ENCODE measurements at regions not wholly inside any gene's neighbourhood (a gene's known extent, or its start where the extent isn't known, plus 50 kb on each side); places are given as distances from the start of the nearest gene placed in this dataset.
"Not testable (repeated sequence)": the region's sequence is repeated elsewhere in the genome, so short reads cannot be mapped to it uniquely, and the experiment has no call there.

DNA sequence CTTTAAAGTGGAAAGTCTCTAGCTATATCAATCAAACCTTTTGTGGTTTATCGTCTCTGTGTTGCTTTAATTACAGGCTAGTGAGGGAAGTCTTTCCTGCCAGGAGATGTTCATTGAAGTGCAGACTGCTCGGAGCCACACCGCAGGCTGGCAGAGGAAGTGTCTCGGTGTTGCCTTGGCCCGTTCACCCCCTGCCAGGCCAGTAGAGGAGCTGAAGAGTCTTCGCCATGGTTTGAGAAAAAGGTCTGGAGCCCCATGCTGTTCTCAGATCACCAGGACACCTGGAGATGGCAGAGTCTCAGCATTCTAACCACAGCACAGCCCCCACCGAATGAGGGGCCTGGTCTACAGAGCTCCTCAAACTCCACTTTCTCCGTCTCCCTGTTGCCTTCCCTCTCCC, 275.9 kb upstream of the PLPP4 start:
- Histone ChIP-seq H3K4me1 (ENCODE audit: control insufficient read depth, insufficient read depth, low read length) (no peaks in the 10 kb centered on the region), H3K27me3 (ENCODE audit: control insufficient read depth, insufficient read depth, low read length) (no peaks in the 10 kb centered on the region), H3K4me3 (ENCODE audit: low read length) (no peak overlapping the region), H3K36me3 (ENCODE audit: insufficient read depth, low read length) (no peaks in the 10 kb centered on the region), H3K9me3 (replicated peaks; ENCODE audit: low read length) (no peaks in the 10 kb centered on the region), H3K4me2 (ENCODE audit: low read length) (no peak overlapping the region), H3K9ac (ENCODE audit: low read depth, low read length) (no peak overlapping the region)

DNA sequence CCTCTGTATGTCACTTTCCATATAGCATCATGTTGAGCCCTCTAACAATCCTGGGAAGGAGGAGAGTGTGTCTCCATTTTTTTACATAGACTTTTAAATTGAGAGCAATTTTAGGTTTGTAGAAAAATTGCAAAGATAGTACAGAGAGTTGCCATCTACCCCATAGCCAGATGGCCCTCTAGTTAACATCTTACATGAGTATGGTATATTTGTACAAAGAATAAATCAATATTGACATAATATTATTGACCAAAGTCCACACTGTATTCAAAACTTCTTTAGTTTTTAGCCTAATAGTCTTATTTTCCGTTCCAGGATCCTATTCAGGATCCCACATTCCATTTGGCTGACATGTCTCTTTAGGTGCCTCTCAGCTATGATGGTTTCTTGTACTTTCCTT, 274.6 kb upstream of the PLPP4 start:
- Histone ChIP-seq H3K4me1 (ENCODE audit: control insufficient read depth, insufficient read depth, low read length) (no peaks in the 10 kb centered on the region), H3K9ac (ENCODE audit: low read depth, low read length) (no peak overlapping the region), H3K27me3 (ENCODE audit: control insufficient read depth, insufficient read depth, low read length) (no peaks in the 10 kb centered on the region), H3K36me3 (ENCODE audit: insufficient read depth, low read length) (no peaks in the 10 kb centered on the region), H3K4me3 (ENCODE audit: low read length) (no peak overlapping the region), H3K4me2 (ENCODE audit: low read length) (no peak overlapping the region), H3K9me3 (replicated peaks; ENCODE audit: low read length) (no peaks in the 10 kb centered on the region)

DNA sequence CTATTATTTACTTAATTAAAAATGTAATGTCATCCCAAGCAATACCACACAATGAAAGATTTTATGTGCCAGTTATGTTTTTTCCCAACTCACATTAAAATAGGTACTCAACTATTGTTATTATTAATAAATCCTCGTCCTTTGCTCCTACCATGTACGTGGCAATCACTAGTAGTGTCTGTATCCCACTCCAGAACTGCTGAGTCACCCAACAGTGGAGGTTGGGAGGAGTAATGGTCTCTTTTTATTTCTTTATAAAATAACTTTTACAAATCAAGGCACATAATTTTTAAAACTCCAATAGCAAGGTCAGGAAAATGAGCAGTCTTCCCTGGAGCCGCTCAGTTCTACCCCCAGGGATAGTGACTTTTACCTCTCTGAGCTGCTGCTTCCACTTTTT, 273.5 kb upstream of the PLPP4 start:
- no peak overlapping the region for H3K9ac ChIP-seq (ENCODE audit: low read depth, low read length)
- no peaks in the 10 kb centered on the region for H3K4me1 ChIP-seq (ENCODE audit: control insufficient read depth, insufficient read depth, low read length)
- no peaks in the 10 kb centered on the region for H3K36me3 ChIP-seq (ENCODE audit: insufficient read depth, low read length)
- no peaks in the 10 kb centered on the region for H3K27me3 ChIP-seq (ENCODE audit: control insufficient read depth, insufficient read depth, low read length)
- no peaks in the 10 kb centered on the region for H3K9me3 ChIP-seq (replicated peaks; ENCODE audit: low read length)
- H3K4me3 ChIP-seq (ENCODE audit: low read length): no peak overlapping the region
- H3K4me2 ChIP-seq (ENCODE audit: low read length): no peak overlapping the region

DNA sequence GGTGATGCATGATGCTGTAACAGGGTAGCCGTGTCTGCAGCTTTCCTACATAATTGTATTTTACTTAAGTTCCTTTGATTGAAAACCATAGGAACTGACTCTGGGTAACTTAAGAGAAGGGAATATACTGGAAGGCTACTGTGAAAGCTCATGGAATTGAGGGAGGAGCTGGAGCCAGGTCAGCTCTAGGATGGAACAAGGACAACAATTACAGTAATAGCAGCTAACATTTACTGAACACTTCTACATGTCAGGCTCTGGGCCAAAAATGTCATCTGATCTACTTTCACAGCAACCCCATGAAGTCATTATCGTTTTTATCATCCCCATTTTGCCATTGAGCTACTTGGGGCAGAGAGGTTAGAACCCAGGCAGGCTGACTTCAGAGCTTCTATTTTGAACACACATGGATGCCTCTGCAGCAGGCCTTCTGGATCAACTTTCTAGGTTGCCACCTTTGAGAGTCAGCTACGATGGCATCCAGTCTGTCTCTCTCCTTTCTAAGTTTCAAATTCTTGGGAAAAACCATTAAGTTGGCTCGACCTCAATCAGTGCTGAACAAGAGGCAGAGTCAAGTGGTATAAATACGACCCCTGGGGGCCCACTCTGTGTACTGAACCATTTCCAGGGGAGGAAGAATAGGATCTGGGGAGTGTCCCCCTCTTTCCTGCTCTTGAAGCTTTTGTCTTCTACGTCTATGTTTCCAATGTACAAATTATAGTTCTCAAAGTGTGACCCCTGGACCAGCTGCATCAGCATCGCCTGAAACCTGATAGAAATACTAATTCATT, 272.3 kb upstream of the PLPP4 start:
- Histone ChIP-seq H3K4me1 (ENCODE audit: control insufficient read depth, insufficient read depth, low read length) (no peaks in the 10 kb centered on the region), H3K4me2 (ENCODE audit: low read length) (no peak overlapping the region), H3K27me3 (ENCODE audit: control insufficient read depth, insufficient read depth, low read length) (no peaks in the 10 kb centered on the region), H3K9ac (ENCODE audit: low read depth, low read length) (no peak overlapping the region), H3K36me3 (ENCODE audit: insufficient read depth, low read length) (no peaks in the 10 kb centered on the region), H3K9me3 (replicated peaks; ENCODE audit: low read length) (no peaks in the 10 kb centered on the region), H3K4me3 (ENCODE audit: low read length) (no peak overlapping the region)

DNA sequence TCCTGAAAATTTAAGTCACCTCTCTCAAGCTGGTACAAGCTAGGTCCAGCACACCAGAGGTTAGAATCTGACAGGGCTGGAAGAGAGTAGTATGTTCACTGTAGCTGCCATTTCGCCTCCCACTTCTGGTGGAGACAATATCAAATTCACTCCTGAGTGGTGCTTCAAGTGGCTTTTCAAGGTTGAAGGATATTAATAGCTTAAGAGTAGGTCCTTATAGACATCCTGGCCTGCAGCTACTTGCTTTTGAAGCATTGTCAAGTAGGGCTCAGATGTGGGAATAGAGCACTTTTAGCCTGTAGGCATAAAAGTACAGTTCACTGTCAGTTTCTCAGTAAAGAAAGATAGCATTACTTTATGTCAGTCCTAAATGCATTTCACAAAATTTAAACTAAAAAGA, 270.5 kb upstream of the PLPP4 start:
- H3K9ac ChIP-seq (ENCODE audit: low read depth, low read length): no peak overlapping the region
- H3K4me2 ChIP-seq (ENCODE audit: low read length): no peak overlapping the region
- H3K4me1 ChIP-seq (ENCODE audit: control insufficient read depth, insufficient read depth, low read length): no peaks in the 10 kb centered on the region
- no peaks in the 10 kb centered on the region for H3K36me3 ChIP-seq (ENCODE audit: insufficient read depth, low read length)
- H3K9me3 ChIP-seq (replicated peaks; ENCODE audit: low read length): no peaks in the 10 kb centered on the region
- no peak overlapping the region for H3K4me3 ChIP-seq (ENCODE audit: low read length)
- no peaks in the 10 kb centered on the region for H3K27me3 ChIP-seq (ENCODE audit: control insufficient read depth, insufficient read depth, low read length)

DNA sequence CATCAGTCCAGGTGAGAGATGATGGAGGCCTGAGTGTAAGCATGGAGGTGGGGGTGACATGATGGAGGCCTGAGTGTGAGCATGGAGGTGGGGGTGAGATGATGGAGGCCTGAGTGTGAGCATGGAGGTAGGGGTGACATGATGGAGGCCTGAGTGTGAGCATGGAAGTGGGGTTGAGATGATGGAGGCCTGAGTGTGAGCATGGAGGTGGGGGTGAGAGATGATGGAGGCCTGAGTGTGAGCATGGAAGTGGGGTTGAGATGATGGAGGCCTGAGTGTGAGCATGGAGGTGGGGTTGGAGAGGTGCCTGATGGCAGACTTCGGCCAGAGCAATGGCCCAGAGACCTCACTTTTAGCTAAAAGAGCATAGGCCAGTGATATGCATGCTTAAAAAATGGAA, 269.9 kb upstream of the PLPP4 start:
- H3K4me1 ChIP-seq (ENCODE audit: control insufficient read depth, insufficient read depth, low read length); H3K27me3 ChIP-seq (ENCODE audit: control insufficient read depth, insufficient read depth, low read length); H3K36me3 ChIP-seq (ENCODE audit: insufficient read depth, low read length); H3K4me3 ChIP-seq (ENCODE audit: low read length); H3K9me3 ChIP-seq (replicated peaks; ENCODE audit: low read length); H3K4me2 ChIP-seq (ENCODE audit: low read length); H3K9ac ChIP-seq (ENCODE audit: low read depth, low read length): not testable (repeated sequence)

DNA sequence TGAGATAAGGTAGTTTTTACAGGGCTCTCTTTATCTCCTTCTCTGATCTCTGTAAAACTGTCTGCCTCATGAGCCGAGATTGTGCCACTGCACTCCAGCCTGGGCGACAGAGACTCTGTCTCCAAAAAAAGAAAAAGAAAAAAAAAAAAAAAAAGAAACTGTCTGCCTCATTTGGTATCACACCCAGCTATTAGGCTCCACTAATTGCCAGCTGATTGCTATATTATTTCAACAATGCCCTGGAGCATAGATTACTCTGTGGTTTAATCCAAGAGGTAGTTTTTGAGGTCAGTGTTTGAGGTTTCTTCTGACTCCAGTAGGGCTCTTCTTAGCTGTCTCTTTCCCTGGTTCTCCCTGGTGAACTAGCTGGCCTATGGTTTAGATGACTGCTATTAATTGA, 268.1 kb upstream of the PLPP4 start:
- Histone ChIP-seq H3K4me3 (ENCODE audit: low read length) (no peak overlapping the region), H3K4me1 (ENCODE audit: control insufficient read depth, insufficient read depth, low read length) (no peaks in the 10 kb centered on the region), H3K36me3 (ENCODE audit: insufficient read depth, low read length) (no peaks in the 10 kb centered on the region), H3K27me3 (ENCODE audit: control insufficient read depth, insufficient read depth, low read length) (no peaks in the 10 kb centered on the region), H3K9me3 (replicated peaks; ENCODE audit: low read length) (no peaks in the 10 kb centered on the region), H3K4me2 (ENCODE audit: low read length) (no peak overlapping the region), H3K9ac (ENCODE audit: low read depth, low read length) (no peak overlapping the region)

DNA sequence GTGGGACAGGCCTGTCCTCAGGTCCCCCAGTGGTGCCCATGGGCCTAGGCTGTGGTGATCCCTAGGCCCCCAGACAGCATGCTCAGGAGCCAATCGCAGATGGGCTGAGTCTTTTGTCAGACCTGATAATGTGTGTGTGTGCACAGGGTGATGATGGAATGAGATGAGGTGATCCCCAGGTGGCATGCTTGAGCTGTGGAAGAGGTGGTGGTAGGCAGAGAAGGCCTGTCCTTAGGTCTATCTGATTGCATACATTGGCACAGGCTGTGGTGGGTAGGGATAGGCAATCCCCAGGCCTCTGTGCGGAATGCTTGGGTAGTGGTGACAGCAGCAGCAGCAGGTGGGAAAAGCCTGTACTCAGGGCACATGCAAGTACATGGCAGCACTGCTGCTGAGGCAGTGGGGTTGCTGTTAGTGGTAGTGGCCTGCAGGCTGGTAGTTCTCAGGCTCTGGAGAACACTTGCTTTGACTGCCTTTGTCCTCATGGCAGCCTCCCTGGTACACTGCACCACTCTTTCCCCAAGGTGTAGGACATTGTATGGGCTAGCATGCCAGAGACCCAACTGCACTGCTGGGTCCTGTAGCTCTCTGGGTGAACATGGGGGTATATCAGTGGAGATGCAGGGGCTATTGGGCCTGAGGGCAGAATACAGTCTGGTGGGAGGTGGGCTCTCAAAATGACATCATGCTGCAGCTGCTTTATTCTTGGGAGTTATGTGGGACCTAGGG, 260.9 kb upstream of the PLPP4 start:
- H3K4me3 ChIP-seq (ENCODE audit: low read length): no peak overlapping the region
- no peak overlapping the region for H3K4me2 ChIP-seq (ENCODE audit: low read length)
- H3K9ac ChIP-seq (ENCODE audit: low read depth, low read length): no peak overlapping the region
- no peaks in the 10 kb centered on the region for H3K27me3 ChIP-seq (ENCODE audit: control insufficient read depth, insufficient read depth, low read length)
- H3K36me3 ChIP-seq (ENCODE audit: insufficient read depth, low read length): no peaks in the 10 kb centered on the region
- no peaks in the 10 kb centered on the region for H3K4me1 ChIP-seq (ENCODE audit: control insufficient read depth, insufficient read depth, low read length)
- H3K9me3 ChIP-seq (replicated peaks; ENCODE audit: low read length): no peaks in the 10 kb centered on the region

DNA sequence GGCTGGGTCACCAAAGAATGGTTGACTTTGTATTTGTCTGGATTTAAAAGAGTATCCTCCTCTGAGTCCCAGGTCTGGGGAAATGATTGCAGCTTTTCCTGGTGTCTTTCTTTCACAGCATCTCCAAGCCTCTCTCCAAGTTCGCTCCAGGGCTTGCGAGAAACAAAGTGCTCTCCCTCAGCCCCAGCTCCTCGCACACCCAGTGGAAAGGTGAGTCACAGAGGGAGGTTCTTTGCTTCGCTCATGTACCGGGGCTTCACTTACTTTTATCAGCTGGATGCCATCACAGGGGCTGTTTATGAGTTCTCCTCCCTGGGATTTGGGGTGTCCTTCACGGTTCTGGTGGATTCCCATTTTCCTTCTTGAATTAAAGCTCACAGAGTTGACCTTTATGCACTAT, 252.2 kb upstream of the PLPP4 start:
- H3K9me3 ChIP-seq (replicated peaks; ENCODE audit: low read length): no peaks in the 10 kb centered on the region
- no peaks in the 10 kb centered on the region for H3K27me3 ChIP-seq (ENCODE audit: control insufficient read depth, insufficient read depth, low read length)
- no peaks in the 10 kb centered on the region for H3K4me1 ChIP-seq (ENCODE audit: control insufficient read depth, insufficient read depth, low read length)
- H3K4me3 ChIP-seq (ENCODE audit: low read length): no peak overlapping the region
- H3K4me2 ChIP-seq (ENCODE audit: low read length): no peak overlapping the region
- no peak overlapping the region for H3K9ac ChIP-seq (ENCODE audit: low read depth, low read length)
- no peaks in the 10 kb centered on the region for H3K36me3 ChIP-seq (ENCODE audit: insufficient read depth, low read length)

DNA sequence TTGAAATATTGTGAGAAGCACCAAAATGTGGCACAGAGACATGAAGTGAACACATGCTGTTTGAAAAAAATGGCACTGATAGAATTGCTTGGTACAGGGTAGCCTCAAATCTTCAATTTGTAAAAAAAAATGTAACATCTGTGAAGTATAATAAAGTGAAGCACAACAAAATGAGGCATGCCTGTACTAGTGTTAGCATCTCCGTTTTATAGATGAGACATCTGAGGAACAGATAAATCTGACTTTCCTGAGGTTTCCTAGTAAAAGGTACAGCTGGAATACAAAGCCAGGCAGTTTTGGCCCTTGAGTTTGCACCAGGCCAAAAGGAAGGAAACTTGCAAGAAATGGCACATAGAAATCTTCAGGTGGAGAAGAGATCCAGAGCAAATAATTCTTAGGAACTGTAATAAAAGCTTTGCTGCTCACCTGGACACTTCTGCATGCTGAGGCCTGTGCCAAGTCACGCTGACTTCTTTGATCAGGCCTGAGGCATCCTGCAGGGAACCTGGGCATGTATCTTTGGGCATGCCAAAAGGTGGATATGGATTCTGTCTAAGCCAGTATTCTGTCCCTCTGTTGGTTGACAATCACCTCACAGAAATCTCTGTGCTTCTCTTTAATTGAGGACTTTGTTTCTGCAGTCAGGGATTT, 251.5 kb upstream of the PLPP4 start:
- H3K4me1 ChIP-seq (ENCODE audit: control insufficient read depth, insufficient read depth, low read length): no peaks in the 10 kb centered on the region
- H3K36me3 ChIP-seq (ENCODE audit: insufficient read depth, low read length): no peaks in the 10 kb centered on the region
- no peaks in the 10 kb centered on the region for H3K27me3 ChIP-seq (ENCODE audit: control insufficient read depth, insufficient read depth, low read length)
- H3K9ac ChIP-seq (ENCODE audit: low read depth, low read length): no peak overlapping the region
- H3K4me3 ChIP-seq (ENCODE audit: low read length): no peak overlapping the region
- H3K9me3 ChIP-seq (replicated peaks; ENCODE audit: low read length): no peaks in the 10 kb centered on the region
- H3K4me2 ChIP-seq (ENCODE audit: low read length): no peak overlapping the region

DNA sequence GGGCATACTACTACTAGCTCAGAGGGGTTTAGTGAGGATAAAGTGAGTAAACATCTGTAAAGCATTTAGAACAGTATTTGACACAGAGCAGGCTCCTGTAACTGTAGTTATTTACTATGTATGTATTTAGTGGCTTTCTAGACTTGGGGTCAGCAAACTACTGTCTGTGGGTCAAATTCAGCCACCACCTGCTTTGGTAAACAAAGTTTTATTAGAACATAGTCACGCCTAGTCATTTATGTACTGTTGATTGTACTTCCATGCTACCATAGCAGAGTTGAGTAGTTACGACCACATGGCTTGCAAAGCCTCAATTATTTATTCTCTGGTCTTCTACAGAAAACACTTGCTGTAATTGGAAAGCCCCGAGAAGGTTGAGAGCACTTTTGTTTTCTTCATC, 248.5 kb upstream of the PLPP4 start:
- Histone ChIP-seq H3K9me3 (replicated peaks; ENCODE audit: low read length) (no peaks in the 10 kb centered on the region), H3K36me3 (ENCODE audit: insufficient read depth, low read length) (no peaks in the 10 kb centered on the region), H3K4me1 (ENCODE audit: control insufficient read depth, insufficient read depth, low read length) (no peaks in the 10 kb centered on the region), H3K4me2 (ENCODE audit: low read length) (no peak overlapping the region), H3K9ac (ENCODE audit: low read depth, low read length) (no peak overlapping the region), H3K4me3 (ENCODE audit: low read length) (no peak overlapping the region), H3K27me3 (ENCODE audit: control insufficient read depth, insufficient read depth, low read length) (no peaks in the 10 kb centered on the region)

Measured in skeletal muscle satellite cell (primary cell).